NCI-H510A treated with DMSO at 0.1 percent for 48 hours (cell line): ENCODE measurements at regions not wholly inside any gene's neighbourhood (a gene's known extent, or its start where the extent isn't known, plus 50 kb on each side); places are given as distances from the start of the nearest gene placed in this dataset.
A peak's percentile ranks its signal among the peaks of the same experiment; 100 is the strongest.

Experiments used
- DNase-seq: peaks from one replicate; lab custom pipeline; 2025; lab: John Stamatoyannopoulos, UW

DNA sequence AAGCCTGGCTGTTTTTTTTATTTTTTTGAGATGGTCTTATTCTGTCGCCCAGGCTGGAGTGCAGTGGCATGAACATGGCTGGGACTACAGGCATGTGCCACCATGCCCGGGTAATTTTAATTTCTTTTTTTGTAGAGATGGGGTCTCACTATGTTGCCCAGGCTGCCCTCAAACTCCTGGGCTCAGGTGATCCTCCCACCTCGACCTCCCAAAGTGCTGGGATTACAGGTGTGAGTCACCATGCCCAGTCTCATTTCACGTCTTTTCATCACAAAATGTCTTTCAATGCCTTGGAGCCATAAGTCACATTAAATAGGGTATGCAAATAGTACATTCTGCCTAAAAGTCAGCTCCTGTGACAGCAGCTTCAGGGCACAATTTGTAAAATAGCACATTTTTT lies 52.8 kb downstream of the SOX2 start:
- no peak for DNase-seq

- no peak for DNase-seq
Measured at GRCh38 chr3:181770296-181770695, 58.6 kb downstream of the SOX2 start.

DNA sequence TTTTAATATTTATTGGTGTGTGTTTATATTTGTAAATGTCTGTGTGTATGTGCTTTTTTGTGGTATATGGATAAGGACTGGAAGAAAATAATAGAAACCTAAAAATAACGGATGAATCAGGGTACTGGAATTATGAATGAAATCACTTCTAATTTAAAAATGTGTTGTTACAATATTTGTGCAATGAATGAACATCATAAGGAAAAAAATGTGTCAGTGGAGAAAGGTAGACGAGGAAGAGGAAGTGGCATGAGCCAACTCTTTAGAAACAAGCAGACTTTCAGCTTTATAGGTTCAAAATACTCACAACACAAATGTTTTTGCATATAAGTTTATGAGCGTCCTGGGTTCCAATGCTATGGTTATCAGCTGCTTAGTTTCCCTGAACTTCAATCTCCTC lies 59.4 kb downstream of the SOX2 start:
- DNase-seq = no peak

DNA sequence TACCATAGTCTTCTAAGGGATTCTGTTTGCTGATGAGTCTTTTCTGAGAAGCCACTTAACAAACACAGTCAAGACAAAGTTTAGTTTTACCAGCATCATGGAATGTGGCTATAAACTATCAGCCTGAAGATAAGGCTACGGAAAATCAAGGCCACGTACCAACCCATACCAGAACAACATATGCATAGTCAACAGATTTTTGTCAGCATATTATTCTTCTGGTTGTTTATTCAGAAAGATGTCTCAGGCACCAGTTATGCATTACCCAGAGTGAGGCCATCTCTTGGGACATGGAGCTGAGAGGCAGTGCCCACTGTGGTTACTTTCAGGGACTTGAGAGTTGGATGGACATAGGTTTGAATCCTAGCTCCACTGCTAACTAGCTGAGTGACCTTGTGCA lies 60.4 kb downstream of the SOX2 start:
- DNase-seq = no peak

DNA sequence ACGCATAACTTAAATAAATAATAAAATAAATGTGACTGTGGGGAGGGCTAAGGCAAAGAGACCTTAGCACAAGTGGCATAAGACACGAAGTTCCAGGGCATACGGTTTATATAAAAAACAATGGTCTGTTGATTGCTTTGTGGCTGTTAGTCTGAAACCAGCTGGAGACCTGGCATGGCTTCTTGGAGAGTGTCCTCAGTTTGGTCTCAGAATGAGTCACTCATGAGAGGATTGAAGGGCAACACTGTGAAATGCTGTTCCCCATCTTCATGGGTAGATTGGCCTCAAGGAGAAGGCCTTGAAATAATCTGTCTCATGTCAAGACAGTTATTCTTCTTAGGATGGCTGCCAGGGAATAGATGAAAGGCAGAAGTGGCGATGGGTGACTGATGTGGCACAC lies 62.2 kb downstream of the SOX2 start:
- no peak for DNase-seq

- no peak for DNase-seq
Measured at GRCh38 chr3:181782306-181782954, 70.7 kb downstream of the SOX2 start.

DNA sequence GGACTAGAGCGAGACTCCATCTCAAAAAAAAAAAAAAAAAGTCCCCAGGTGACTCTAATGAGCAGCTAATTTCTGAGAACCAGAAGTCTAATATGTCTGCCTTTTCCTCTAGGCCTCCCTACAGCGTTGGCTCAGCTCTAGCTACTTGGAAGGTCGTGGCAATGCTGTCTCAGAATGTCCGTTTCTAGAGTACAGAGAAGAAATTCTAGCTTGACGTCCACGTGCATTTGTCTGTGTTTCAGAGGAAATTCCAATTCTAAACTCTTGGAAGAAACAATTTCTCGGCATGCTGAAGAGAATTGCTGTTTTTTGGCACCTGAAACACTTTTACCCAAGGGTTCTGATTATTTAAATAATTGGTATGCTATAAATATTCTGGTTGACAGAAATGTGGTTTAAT lies 78.8 kb downstream of the SOX2 start:
- no peak for DNase-seq

GRCh38 chr3:181791056-181791955 lies 79.6 kb downstream of the SOX2 start:
- no peak for DNase-seq

DNA sequence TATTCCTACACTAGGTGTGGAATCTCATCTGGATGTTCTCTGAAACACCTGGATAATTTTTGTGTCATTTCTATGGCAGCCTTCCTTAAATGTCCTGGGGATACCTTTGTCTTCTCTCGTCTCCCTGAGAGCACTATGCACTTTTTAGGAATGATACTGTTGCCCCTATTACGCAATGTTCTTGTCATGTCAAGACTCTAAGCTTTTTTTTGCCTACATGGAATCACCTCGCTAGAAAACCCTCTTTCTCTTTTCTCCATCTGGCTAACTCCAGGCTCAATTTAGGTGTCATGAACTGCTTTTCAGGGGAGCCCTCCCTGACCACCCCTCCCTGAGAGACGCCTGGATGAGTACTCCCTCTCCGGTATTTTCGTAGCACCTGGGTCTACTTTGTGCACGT lies 81.3 kb downstream of the SOX2 start:
- no peak for DNase-seq

DNA sequence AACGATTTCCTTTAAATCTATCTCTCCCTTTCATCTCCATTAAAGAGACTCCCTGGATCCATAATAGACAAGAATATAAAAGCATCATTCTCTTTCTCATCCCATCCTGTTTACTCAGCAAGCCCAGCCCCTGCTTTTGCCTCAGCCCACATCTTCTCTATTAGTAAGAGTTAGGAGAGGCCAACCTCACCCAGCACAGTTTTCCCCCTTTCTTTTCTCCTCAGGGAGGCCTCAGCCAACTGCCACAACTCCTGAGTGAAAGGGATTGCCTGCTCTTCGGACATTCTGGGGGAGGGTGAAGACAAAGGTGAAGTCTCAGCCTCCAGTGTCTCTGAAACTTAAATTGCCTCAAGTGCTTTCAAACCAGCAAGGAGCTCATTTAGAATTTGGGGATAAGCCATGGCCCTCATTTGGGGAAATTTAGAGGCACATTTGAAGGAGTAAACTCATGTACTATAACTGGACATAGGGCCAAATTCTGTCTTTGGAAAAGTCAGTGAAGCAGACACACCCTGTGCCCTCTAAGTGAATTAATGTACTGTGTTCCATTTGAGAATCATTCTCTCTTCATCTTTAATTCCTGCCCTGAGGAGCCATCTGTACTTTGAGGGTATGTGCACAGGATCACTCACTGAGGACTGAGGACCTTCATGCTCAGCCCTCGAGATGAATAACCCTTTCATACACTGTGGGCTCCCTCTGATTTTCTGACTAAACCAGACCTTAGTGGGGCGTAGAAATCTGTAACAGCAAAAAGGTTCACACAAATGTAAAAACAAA lies 82.5 kb downstream of the SOX2 start:
- DNase-seq = no peak

DNA sequence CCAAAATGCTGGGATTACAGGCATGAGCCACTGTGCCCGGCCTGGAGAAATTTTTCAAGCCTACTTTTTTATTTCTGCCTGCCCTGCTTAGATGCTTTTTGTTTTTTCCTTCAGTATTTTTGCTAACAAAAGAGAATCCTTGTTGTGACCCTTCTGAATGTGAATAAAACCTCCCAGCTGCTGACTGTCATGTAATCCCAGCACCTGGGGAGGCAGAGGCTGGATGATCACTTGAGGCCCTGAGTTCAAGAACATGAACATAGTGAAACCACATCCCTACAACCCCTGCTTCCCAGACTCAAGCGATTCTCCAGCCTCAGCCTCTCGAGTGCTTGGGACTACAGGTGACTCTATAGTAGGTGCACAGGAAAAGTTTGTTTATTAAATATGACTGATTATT lies 84.9 kb downstream of the SOX2 start:
- no peak for DNase-seq

GRCh38 chr3:181797431-181797830 lies 85.7 kb downstream of the SOX2 start:
- DNase-seq = no peak

DNA sequence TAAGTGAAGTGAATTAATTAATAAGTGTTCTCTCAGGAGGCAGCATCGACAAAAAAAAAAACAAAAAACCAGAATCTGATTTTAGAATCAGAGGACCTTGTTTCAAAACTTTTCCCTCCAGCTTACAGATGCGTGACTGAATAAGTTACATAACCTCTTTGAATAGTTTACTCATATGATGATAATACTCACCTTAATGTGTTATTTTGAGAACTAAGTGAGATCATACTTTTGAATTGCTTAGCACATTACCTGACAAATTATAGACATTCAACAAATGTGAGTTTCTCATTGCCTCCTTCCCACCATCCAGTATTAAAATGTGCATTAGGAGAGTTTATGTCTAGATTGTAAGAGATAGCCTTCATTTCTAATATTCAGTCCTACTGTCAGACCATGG lies 94.0 kb downstream of the SOX2 start:
- DNase-seq = no peak

- DNase-seq = peak; percentile 75
Measured at GRCh38 chr3:181808053-181808452, 96.3 kb downstream of the SOX2 start.

- DNase-seq = peak; percentile 80
Measured at GRCh38 chr3:181823716-181824115, 112.0 kb downstream of the SOX2 start.

DNA sequence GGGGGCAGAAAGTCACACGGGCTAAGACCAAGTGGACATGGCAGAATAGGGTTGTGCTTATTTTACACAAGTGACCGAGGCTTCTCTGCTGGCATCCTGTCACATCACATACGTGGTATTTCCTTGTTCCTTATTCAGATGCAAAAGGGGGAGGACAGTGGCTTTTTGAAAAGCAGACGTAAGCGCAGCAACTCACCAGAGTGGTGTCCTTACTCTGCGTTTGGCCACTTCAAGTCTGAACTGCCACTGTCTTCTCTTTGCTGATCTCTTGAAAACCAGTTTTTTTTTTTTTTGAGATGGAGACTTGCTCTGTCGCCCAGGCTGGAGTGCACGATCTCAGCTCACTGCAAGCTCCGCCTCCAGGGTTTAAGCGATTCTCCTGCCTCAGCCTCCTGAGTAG lies 113.2 kb downstream of the SOX2 start:
- no peak for DNase-seq

- DNase-seq = peak; percentile 94
Measured at GRCh38 chr3:181839039-181839915, 127.6 kb downstream of the SOX2 start.

- peak; percentile 47 for DNase-seq
Measured at GRCh38 chr3:181839916-181840297, 128.2 kb downstream of the SOX2 start.

GRCh38 chr3:181844211-181844610 lies 132.5 kb downstream of the SOX2 start:
- DNase-seq = no peak

- no peak for DNase-seq
Measured at GRCh38 chr3:181847276-181847675, 135.6 kb downstream of the SOX2 start.

GRCh38 chr3:181851063-181851462 lies 139.3 kb downstream of the SOX2 start:
- DNase-seq = peak; percentile 30

DNA sequence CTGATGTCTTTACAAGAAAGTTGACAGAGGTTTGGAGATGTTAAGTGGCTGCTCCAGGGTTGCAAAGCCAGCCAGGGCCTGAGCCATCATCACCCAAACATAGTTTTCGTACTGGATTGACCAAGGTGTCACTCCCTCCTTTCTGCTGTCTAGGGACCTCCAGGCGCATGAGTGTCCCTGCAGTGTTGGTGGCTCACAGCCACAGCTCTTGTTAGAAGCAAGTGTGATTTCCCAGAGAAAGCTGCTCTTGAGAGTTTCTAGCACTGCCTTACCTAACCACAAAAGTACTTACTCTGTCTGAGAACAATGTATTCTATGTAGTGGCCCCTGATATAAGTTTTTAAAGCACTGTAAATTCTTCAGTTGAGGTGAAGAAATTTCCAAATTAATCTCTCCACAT lies 144.1 kb downstream of the SOX2 start:
- DNase-seq = no peak
